ENCODE measurements at regions not wholly inside any gene's neighbourhood (a gene's known extent, or its start where the extent isn't known, plus 50 kb on each side); places are given as distances from the start of the nearest gene placed in this dataset.

- peaks cover 1% of the 10 kb centered on the region for H3K27me3 ChIP-seq (ENCODE audit: control insufficient read depth, insufficient read depth, low read length)
- H3K9me3 ChIP-seq (ENCODE audit: control insufficient read depth, low read depth, low read length), result no peaks in the 10 kb centered on the region
- DNase-seq, result no peak
- no peak overlapping the region for H3K27ac ChIP-seq (ENCODE audit: low read length)
- no peaks in the 10 kb centered on the region for H3K36me3 ChIP-seq (ENCODE audit: control insufficient read depth, insufficient read depth, low read length)
- WGBS (ENCODE audit: insufficient coverage, low lambda C conversion rate), result no CpG with 5 or more reads among the region's 8 CpGs
- peaks cover 2% of the 10 kb centered on the region for H3K4me1 ChIP-seq (ENCODE audit: control insufficient read depth, insufficient read depth, low read length)
- no peak overlapping the region for H3K4me3 ChIP-seq (ENCODE audit: low read length)
Observed at GRCh38 chr5:168106008-168106761, 185.3 kb upstream of the WWC1 start.

DNA sequence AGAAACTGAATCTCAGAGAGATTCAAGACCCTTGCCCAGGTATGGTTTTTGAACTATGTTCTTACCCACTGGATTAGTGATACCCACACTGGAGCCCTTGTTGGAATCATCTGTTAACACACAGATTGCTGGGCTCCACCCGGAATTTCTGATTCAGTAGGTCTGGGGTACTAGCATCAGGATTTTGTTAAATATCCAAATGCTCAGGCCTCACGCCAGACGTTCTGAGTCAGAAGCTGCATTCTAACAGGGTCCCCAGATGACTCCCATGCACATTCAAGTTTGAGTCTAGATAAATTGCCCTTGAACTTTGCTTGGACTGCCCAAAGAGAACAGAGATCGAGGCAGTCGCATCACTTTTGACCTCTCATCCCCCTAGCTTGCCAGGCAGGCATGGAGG, 182.0 kb upstream of the WWC1 start:
- Histone ChIP-seq H3K4me1 (ENCODE audit: control insufficient read depth, insufficient read depth, low read length) (peaks cover 2% of the 10 kb centered on the region), H3K36me3 (ENCODE audit: control insufficient read depth, insufficient read depth, low read length) (no peaks in the 10 kb centered on the region), H3K4me3 (ENCODE audit: low read length) (no peak overlapping the region), H3K27me3 (ENCODE audit: control insufficient read depth, insufficient read depth, low read length) (peaks cover 2% of the 10 kb centered on the region), H3K9me3 (ENCODE audit: control insufficient read depth, low read depth, low read length) (no peaks in the 10 kb centered on the region), H3K27ac (ENCODE audit: low read length) (no peak overlapping the region)
- DNase-seq, result no peak
- WGBS (ENCODE audit: insufficient coverage, low lambda C conversion rate), result no CpG with 5 or more reads among the region's 5 CpGs

DNA sequence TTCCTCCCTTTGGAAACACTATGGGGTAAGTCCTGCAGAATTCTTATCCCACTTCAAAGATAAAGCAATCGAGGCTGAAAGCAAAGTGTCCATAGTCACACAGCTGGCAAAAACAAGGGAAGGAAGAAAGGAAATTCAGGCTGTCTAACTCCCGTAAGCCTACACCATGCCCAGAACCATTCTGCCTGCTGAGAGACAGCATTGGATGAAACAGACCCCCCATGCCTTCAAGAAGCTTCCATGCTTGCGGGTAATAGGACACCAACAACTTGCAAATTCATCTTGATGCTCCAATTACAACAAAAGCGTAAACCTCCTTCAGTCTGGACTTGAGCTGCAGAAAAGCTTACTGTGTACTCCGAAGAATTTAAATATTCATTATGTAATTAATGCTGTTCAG, 181.1 kb upstream of the WWC1 start:
- no peaks in the 10 kb centered on the region for H3K4me1 ChIP-seq (ENCODE audit: control insufficient read depth, insufficient read depth, low read length)
- no peaks in the 10 kb centered on the region for H3K9me3 ChIP-seq (ENCODE audit: control insufficient read depth, low read depth, low read length)
- H3K27me3 ChIP-seq (ENCODE audit: control insufficient read depth, insufficient read depth, low read length), result peaks cover 2% of the 10 kb centered on the region
- H3K4me3 ChIP-seq (ENCODE audit: low read length), result no peak overlapping the region
- no peak overlapping the region for H3K27ac ChIP-seq (ENCODE audit: low read length)
- no peak for DNase-seq
- no CpG with 5 or more reads among the region's 5 CpGs for WGBS (ENCODE audit: insufficient coverage, low lambda C conversion rate)
- no peaks in the 10 kb centered on the region for H3K36me3 ChIP-seq (ENCODE audit: control insufficient read depth, insufficient read depth, low read length)

DNA sequence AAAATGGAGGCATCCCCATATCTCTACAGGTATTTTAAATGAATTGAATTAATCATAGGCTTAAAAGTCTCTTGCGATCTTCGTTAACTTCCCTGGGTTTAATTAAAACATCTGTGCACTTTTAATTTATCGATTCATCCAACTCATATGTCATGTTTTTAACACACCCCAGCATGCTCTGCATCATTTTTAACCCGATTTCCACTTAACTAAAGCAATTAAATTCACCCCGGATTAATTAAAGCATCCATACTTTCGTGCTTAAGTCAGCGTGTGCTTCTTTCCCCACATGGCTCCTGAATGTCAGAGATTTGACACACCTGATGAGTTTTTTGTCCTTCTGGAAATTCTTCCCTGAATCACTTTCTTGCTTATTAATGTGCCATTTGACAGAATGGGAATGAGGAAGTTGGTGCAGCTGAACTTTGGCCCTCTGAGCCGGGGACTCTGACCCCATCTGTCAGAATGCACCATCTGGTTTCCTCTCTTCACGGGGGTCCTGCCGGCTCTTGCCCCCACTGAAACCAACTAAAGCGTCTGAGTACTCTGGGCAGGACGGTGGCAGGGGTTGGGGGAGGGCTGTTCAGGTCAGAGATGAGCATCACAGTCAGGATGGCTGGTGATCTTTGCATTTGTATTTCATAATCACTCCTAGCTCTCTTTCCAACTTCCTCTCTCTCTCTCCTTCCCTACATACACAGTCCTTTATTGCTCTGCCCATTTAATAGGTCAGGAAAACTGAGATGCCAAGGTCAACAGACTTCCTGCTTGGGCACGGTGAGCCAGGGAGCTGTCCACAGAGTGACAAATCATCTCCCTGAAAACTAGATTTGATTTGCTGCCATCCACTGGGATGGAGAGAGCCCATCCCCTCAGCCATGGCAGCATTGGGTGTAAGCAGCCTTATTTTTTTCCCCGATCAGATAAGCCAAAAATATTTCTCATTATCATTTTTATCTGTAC, 180.3 kb upstream of the WWC1 start:
- H3K9me3 ChIP-seq (ENCODE audit: control insufficient read depth, low read depth, low read length), result no peaks in the 10 kb centered on the region
- DNase-seq, result no peak
- H3K4me3 ChIP-seq (ENCODE audit: low read length), result no peak overlapping the region
- H3K27ac ChIP-seq (ENCODE audit: low read length), result no peak overlapping the region
- no peaks in the 10 kb centered on the region for H3K4me1 ChIP-seq (ENCODE audit: control insufficient read depth, insufficient read depth, low read length)
- WGBS (ENCODE audit: insufficient coverage, low lambda C conversion rate), result 86% methylated on average over 7 of the region's 14 CpGs
- H3K36me3 ChIP-seq (ENCODE audit: control insufficient read depth, insufficient read depth, low read length), result no peaks in the 10 kb centered on the region
- H3K27me3 ChIP-seq (ENCODE audit: control insufficient read depth, insufficient read depth, low read length), result peaks cover 2% of the 10 kb centered on the region

GRCh38 chr5:168114444-168115017, 176.9 kb upstream of the WWC1 start:
- no peaks in the 10 kb centered on the region for H3K36me3 ChIP-seq (ENCODE audit: control insufficient read depth, insufficient read depth, low read length)
- WGBS (ENCODE audit: insufficient coverage, low lambda C conversion rate), result no CpG with 5 or more reads among the region's 6 CpGs

GRCh38 chr5:168117469-168117868, 174.0 kb upstream of the WWC1 start:
- Histone ChIP-seq H3K9me3 (ENCODE audit: control insufficient read depth, low read depth, low read length) (no peaks in the 10 kb centered on the region), H3K4me1 (ENCODE audit: control insufficient read depth, insufficient read depth, low read length) (no peaks in the 10 kb centered on the region), H3K27ac (ENCODE audit: low read length) (no peak overlapping the region), H3K27me3 (ENCODE audit: control insufficient read depth, insufficient read depth, low read length) (peaks cover 7% of the 10 kb centered on the region), H3K4me3 (ENCODE audit: low read length) (no peak overlapping the region), H3K36me3 (ENCODE audit: control insufficient read depth, insufficient read depth, low read length) (no peaks in the 10 kb centered on the region)
- WGBS (ENCODE audit: insufficient coverage, low lambda C conversion rate), result no CpG with 5 or more reads among the region's 5 CpGs
- DNase-seq, result no peak

More at GRCh38 chr5:168114444-168115017, 176.9 kb upstream of the WWC1 start:
- no peaks in the 10 kb centered on the region for H3K9me3 ChIP-seq (ENCODE audit: control insufficient read depth, low read depth, low read length)
- H3K27me3 ChIP-seq (ENCODE audit: control insufficient read depth, insufficient read depth, low read length), result peaks cover 7% of the 10 kb centered on the region
- no peaks in the 10 kb centered on the region for H3K4me1 ChIP-seq (ENCODE audit: control insufficient read depth, insufficient read depth, low read length)
- H3K27ac ChIP-seq (ENCODE audit: low read length), result no peak overlapping the region
- no peak overlapping the region for H3K4me3 ChIP-seq (ENCODE audit: low read length)
- peak in 1 of 2 donors; percentile 24 for DNase-seq

- no CpG with 5 or more reads among the region's 16 CpGs for WGBS (ENCODE audit: insufficient coverage, low lambda C conversion rate)
- DNase-seq, result no peak
- Histone ChIP-seq H3K27me3 (ENCODE audit: control insufficient read depth, insufficient read depth, low read length) (peaks cover 7% of the 10 kb centered on the region), H3K4me3 (ENCODE audit: low read length) (no peak overlapping the region), H3K9me3 (ENCODE audit: control insufficient read depth, low read depth, low read length) (no peaks in the 10 kb centered on the region), H3K36me3 (ENCODE audit: control insufficient read depth, insufficient read depth, low read length) (no peaks in the 10 kb centered on the region), H3K4me1 (ENCODE audit: control insufficient read depth, insufficient read depth, low read length) (no peaks in the 10 kb centered on the region), H3K27ac (ENCODE audit: low read length) (no peak overlapping the region)
Observed at GRCh38 chr5:168118042-168118668, 173.3 kb upstream of the WWC1 start.

- Histone ChIP-seq H3K27ac (ENCODE audit: low read length) (no peak overlapping the region), H3K27me3 (ENCODE audit: control insufficient read depth, insufficient read depth, low read length) (peaks cover 7% of the 10 kb centered on the region), H3K36me3 (ENCODE audit: control insufficient read depth, insufficient read depth, low read length) (no peaks in the 10 kb centered on the region), H3K4me1 (ENCODE audit: control insufficient read depth, insufficient read depth, low read length) (no peaks in the 10 kb centered on the region), H3K9me3 (ENCODE audit: control insufficient read depth, low read depth, low read length) (no peaks in the 10 kb centered on the region), H3K4me3 (ENCODE audit: low read length) (no peak overlapping the region)
- no peak for DNase-seq
- WGBS (ENCODE audit: insufficient coverage, low lambda C conversion rate), result 76% methylated on average over 9 of the region's 10 CpGs
Observed at GRCh38 chr5:168120401-168121137, 170.9 kb upstream of the WWC1 start.

GRCh38 chr5:168121138-168121494, 170.3 kb upstream of the WWC1 start:
- no peak overlapping the region for H3K4me3 ChIP-seq (ENCODE audit: low read length)
- no peaks in the 10 kb centered on the region for H3K36me3 ChIP-seq (ENCODE audit: control insufficient read depth, insufficient read depth, low read length)
- DNase-seq, result no peak
- no peak overlapping the region for H3K27ac ChIP-seq (ENCODE audit: low read length)
- H3K27me3 ChIP-seq (ENCODE audit: control insufficient read depth, insufficient read depth, low read length), result peaks cover 7% of the 10 kb centered on the region
- WGBS (ENCODE audit: insufficient coverage, low lambda C conversion rate), result no CpG with 5 or more reads among the region's 4 CpGs
- no peaks in the 10 kb centered on the region for H3K4me1 ChIP-seq (ENCODE audit: control insufficient read depth, insufficient read depth, low read length)
- H3K9me3 ChIP-seq (ENCODE audit: control insufficient read depth, low read depth, low read length), result no peaks in the 10 kb centered on the region
